ENCODE measurements at regions not wholly inside any gene's neighbourhood (a gene's known extent, or its start where the extent isn't known, plus 50 kb on each side); places are given as distances from the start of the nearest gene placed in this dataset.

GRCh38 chr10:8233832-8234259, 179.4 kb downstream of the GATA3 start:
- no peak for FAIRE-seq

GRCh38 chr10:8235253-8236027, 181.0 kb downstream of the GATA3 start:
- no peak for FAIRE-seq

- FAIRE-seq = no peak
Measured at GRCh38 chr10:8238986-8239385, 184.5 kb downstream of the GATA3 start.

- no peak for FAIRE-seq
Measured at GRCh38 chr10:8240861-8241260, 186.4 kb downstream of the GATA3 start.

GRCh38 chr10:8242295-8242872, 187.9 kb downstream of the GATA3 start:
- FAIRE-seq = no peak

GRCh38 chr10:8245131-8245813, 190.8 kb downstream of the GATA3 start:
- FAIRE-seq = no peak

GRCh38 chr10:8245814-8246142, 191.3 kb downstream of the GATA3 start:
- FAIRE-seq = no peak

GRCh38 chr10:8246548-8246947, 192.1 kb downstream of the GATA3 start:
- no peak for FAIRE-seq

- FAIRE-seq = no peak
Measured at GRCh38 chr10:8247191-8247590, 192.7 kb downstream of the GATA3 start.

- FAIRE-seq = no peak
Measured at GRCh38 chr10:8248868-8249267, 194.4 kb downstream of the GATA3 start.

GRCh38 chr10:8254350-8254749, 199.9 kb downstream of the GATA3 start:
- FAIRE-seq = no peak

- FAIRE-seq = no peak
Measured at GRCh38 chr10:8255301-8255700, 200.8 kb downstream of the GATA3 start.

GRCh38 chr10:8260645-8261044, 206.2 kb downstream of the GATA3 start:
- FAIRE-seq = no peak

GRCh38 chr10:8262317-8262716, 207.8 kb downstream of the GATA3 start:
- FAIRE-seq = no peak

- FAIRE-seq = no peak
Measured at GRCh38 chr10:8269976-8270375, 215.5 kb downstream of the GATA3 start.

GRCh38 chr10:8272794-8273425, 218.4 kb downstream of the GATA3 start:
- no peak for FAIRE-seq

- no peak for FAIRE-seq
Measured at GRCh38 chr10:8273749-8274148, 219.3 kb downstream of the GATA3 start.

- no peak for FAIRE-seq
Measured at GRCh38 chr10:8275911-8276310, 221.4 kb downstream of the GATA3 start.

- no peak for FAIRE-seq
Measured at GRCh38 chr10:8278099-8278498, 223.6 kb downstream of the GATA3 start.

- no peak for FAIRE-seq
Measured at GRCh38 chr10:8279598-8279997, 225.1 kb downstream of the GATA3 start.

GRCh38 chr10:8280946-8281345, 226.5 kb downstream of the GATA3 start:
- FAIRE-seq = no peak

GRCh38 chr10:8282340-8282739, 227.9 kb downstream of the GATA3 start:
- no peak for FAIRE-seq

GRCh38 chr10:8283166-8283905, 228.8 kb downstream of the GATA3 start:
- FAIRE-seq = no peak

All from G401.6 (cell line).